A673 (cell line): ENCODE measurements at regions not wholly inside any gene's neighbourhood (a gene's known extent, or its start where the extent isn't known, plus 50 kb on each side); places are given as distances from the start of the nearest gene placed in this dataset.

ENCODE experiments used
- BruUV-seq: library from RNA; stranded (reverse); fragments of 400-500 nt; replicated peaks from 2 replicates; lab custom pipeline; 2021; lab: Mats Ljungman, UMichigan
- CTCF ChIA-PET: fragments of 300-600 bp; sonication (Branson Sonifier 250); formaldehyde crosslinking; loops from one replicate; lab custom pipeline; 2022; ENCODE audit warnings: antibody characterized with exemption; lab: Charles Lee
- POLR2A ChIA-PET: fragments of 300-600 bp; sonication (Branson Sonifier 250); formaldehyde crosslinking; loops from one replicate; lab custom pipeline; 2022; ENCODE audit warnings: antibody characterized with exemption; ENCODE audit not compliant: low non-redundant PET; lab: Charles Lee
- DNase-seq: peaks from one replicate; pipeline ENCODE4 v3.0.0-alpha.2; 2015; ENCODE audit warnings: low spot score
- H3K27ac ChIP-seq: fragments of 200-600 bp; sonication (generic); 2 replicates; pipeline ENCODE4 v1.5.1; 2016; ENCODE audit warnings: mixed run types, low read depth, mild to moderate bottlenecking, mixed read lengths, antibody characterized with exemption, low read length; ENCODE audit not compliant: poor library complexity, severe bottlenecking
- H3K27me3 ChIP-seq: fragments of 200-600 bp; sonication (generic); replicated peaks from 2 replicates; pipeline ENCODE4 v1.6.1; 2017; ENCODE audit warnings: mixed run types, low read depth, mild to moderate bottlenecking, mixed read lengths, antibody characterized with exemption, low read length; ENCODE audit not compliant: insufficient read depth, poor library complexity
- H3K36me3 ChIP-seq: fragments of 200-600 bp; sonication (generic); 2 replicates; pipeline ENCODE4 v1.6.1; 2016; ENCODE audit warnings: mixed run types, mild to moderate bottlenecking, mixed read lengths, antibody characterized with exemption, low read length; ENCODE audit not compliant: insufficient read depth, poor library complexity, severe bottlenecking
- H3K4me1 ChIP-seq: fragments of 200-600 bp; sonication (generic); 2 replicates; pipeline ENCODE4 v1.6.1; 2017; ENCODE audit warnings: mixed run types, mild to moderate bottlenecking, mixed read lengths, antibody characterized with exemption, low read length; ENCODE audit not compliant: insufficient read depth, poor library complexity, severe bottlenecking
- H3K4me3 ChIP-seq: fragments of 200-600 bp; sonication (generic); 2 replicates; pipeline ENCODE4 v1.5.1; 2016; ENCODE audit warnings: low read depth, mixed run types, mild to moderate bottlenecking, mixed read lengths, low read length; ENCODE audit not compliant: poor library complexity, severe bottlenecking
- H3K9me3 ChIP-seq: fragments of 200-600 bp; sonication (generic); 2 replicates; pipeline ENCODE4 v1.6.1; 2016; ENCODE audit warnings: mixed run types, low read depth, mild to moderate bottlenecking, mixed read lengths, antibody characterized with exemption, low read length; ENCODE audit not compliant: poor library complexity, severe bottlenecking
- CTCF ChIP-seq: fragments of 300-800, 200-600 bp; sonication (generic); conservative IDR thresholded peaks from 2 replicates; pipeline ENCODE4 v1.5.1; 2017; ENCODE audit warnings: low read depth, mild to moderate bottlenecking, antibody characterized with exemption, low read length, moderate library complexity, mixed read lengths
- EZH2 ChIP-seq: fragments of 200-600 bp; sonication (generic); IDR thresholded peaks from 2 replicates; pipeline ENCODE4 v1.6.1; 2017; ENCODE audit warnings: borderline replicate concordance, low read depth, mild to moderate bottlenecking, mixed read lengths, antibody characterized with exemption, low read length; ENCODE audit not compliant: poor library complexity, severe bottlenecking
- intact Hi-C: fragments of 100-400 bp; cut with micrococcal nuclease; formaldehyde crosslinking; loops from one replicate; pipeline ENCODE4 v1.10.0; 2022; ENCODE audit not compliant: unreplicated experiment

DNA sequence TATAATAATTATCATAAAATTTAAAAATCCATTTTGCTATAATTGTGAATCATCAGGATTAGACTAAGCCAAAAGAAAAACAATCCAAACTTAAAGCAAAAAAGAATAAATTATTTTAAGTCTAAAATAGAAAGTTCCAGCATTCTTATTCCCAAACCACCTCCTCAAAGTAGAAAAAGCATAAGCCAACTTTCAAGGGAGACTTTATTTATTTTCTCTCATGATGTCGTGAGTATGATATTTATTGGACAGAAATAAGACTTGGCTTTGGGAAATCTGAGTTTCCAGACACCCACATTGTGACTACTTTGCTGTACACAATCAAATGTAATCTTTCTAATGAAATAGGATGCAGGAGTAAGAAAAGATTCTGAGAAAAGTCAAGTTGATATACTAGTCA is 372.1 kb downstream of the MTRR start:
- TF ChIP-seq EZH2: no peak
- TF ChIP-seq CTCF: no peak
- ChIA-PET POLR2A (no interaction called here), CTCF (no interaction called here)
- no TSS peak for BruUV-seq
- no peak for DNase-seq
- no peaks in the 10 kb centered on the region for H3K36me3 ChIP-seq
- no peaks in the 10 kb centered on the region for H3K27me3 ChIP-seq
- H3K9me3 ChIP-seq: peaks cover 4% of the 10 kb centered on the region
- H3K4me3 ChIP-seq: no peak overlapping the region
- intact Hi-C loops: no loop called here
- H3K27ac ChIP-seq: no peak overlapping the region
- no peaks in the 10 kb centered on the region for H3K4me1 ChIP-seq

GRCh38 chr5:8241558-8241957 is 372.6 kb downstream of the MTRR start:
- intact Hi-C loops: no loop called here
- H3K4me3 ChIP-seq: no peak overlapping the region
- no peaks in the 10 kb centered on the region for H3K36me3 ChIP-seq
- TF ChIP-seq EZH2 (no peak), CTCF (no peak)
- no peak for DNase-seq
- ChIA-PET CTCF (no interaction called here), POLR2A (no interaction called here)
- H3K9me3 ChIP-seq: peaks cover 4% of the 10 kb centered on the region
- BruUV-seq: no TSS peak
- no peaks in the 10 kb centered on the region for H3K4me1 ChIP-seq
- H3K27ac ChIP-seq: no peak overlapping the region
- no peaks in the 10 kb centered on the region for H3K27me3 ChIP-seq

DNA sequence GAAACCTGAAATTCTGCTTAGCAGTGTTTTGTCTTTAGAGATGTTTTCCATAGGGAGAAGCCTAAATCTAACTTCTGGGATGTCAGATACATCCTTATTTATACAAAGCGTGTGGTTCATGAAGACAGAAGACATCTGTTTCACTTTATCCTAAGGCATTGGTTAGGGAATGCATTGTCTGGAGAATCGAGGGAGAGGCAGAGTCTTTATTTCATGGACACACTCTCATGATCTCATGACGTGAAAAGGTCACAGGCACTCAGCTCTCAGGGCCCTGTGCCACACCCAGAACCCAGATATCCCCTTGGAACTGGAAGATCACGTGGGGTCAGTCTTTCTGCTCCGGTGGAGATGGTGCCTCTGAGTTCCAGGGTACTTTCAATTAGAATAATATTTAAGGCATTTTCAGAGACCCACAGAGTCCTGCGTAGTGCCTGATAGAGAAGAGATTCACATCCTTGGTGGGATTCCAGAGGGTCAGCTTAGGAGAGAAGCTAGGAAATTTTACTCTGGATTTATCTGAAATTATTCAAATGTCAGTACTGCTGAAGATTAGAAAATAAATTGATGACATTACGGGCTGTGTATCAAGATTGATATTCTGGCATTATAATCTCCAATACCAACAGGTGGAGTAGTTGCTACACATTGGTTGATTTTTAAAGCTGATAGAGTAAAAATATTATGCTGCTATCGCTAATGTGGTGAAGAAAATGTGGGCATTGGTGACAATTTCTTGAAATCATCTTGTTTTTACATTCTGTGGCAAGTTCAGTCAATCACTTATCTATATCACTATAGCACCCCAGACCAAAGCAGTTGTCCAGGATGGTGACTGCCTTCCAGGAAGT is 378.3 kb downstream of the MTRR start:
- POLR2A ChIA-PET: no interaction called here
- Histone ChIP-seq H3K27ac (no peak overlapping the region), H3K9me3 (peaks cover 4% of the 10 kb centered on the region), H3K4me3 (no peak overlapping the region), H3K27me3 (no peaks in the 10 kb centered on the region), H3K36me3 (no peaks in the 10 kb centered on the region), H3K4me1 (no peaks in the 10 kb centered on the region)
- TF ChIP-seq EZH2 (no peak), CTCF (no peak)
- intact Hi-C loops: no loop called here
- BruUV-seq: no TSS peak
- CTCF ChIA-PET: no interaction called here
- no peak for DNase-seq
